Progenitor cell of endocrine pancreas (in vitro differentiated cells): ENCODE measurements at regions not wholly inside any gene's neighbourhood (a gene's known extent, or its start where the extent isn't known, plus 50 kb on each side); places are given as distances from the start of the nearest gene placed in this dataset.

Source experiments
- DNase-seq: peaks from one replicate; pipeline ENCODE4 v3.0.0; 2021; ENCODE audit warnings: low spot score; ENCODE audit not compliant: unreplicated experiment
- H3K27ac Mint-ChIP-seq: 2 replicates; pipeline ENCODE4 v1.8.0; 2021; ENCODE audit warnings: mild to moderate bottlenecking, moderate library complexity, mixed read lengths
- H3K27me3 Mint-ChIP-seq: 2 replicates; pipeline ENCODE4 v1.8.0; 2021; ENCODE audit warnings: mixed read lengths
- H3K36me3 Mint-ChIP-seq: 2 replicates; pipeline ENCODE4 v1.8.0; 2022; ENCODE audit warnings: mixed read lengths; ENCODE audit not compliant: insufficient read depth
- H3K4me1 Mint-ChIP-seq: 2 replicates; pipeline ENCODE4 v1.8.0; 2021; ENCODE audit warnings: low read depth, mixed read lengths
- H3K4me3 Mint-ChIP-seq: 2 replicates; pipeline ENCODE4 v1.8.0; 2021; ENCODE audit warnings: low read depth, mild to moderate bottlenecking, moderate library complexity, mixed read lengths
- H3K9me3 Mint-ChIP-seq: 2 replicates; pipeline ENCODE4 v1.8.0; 2021; ENCODE audit warnings: low read depth, mixed read lengths
- CTCF ChIP-seq: fragments of 200-600 bp; sonication (generic); IDR thresholded peaks from one replicate; pipeline ENCODE4 v1.5.0; 2021; ENCODE audit warnings: antibody characterized with exemption, mild to moderate bottlenecking; ENCODE audit not compliant: unreplicated experiment

GRCh38 chr16:81174644-81175324 lies 63.7 kb upstream of the BCO1 start:
- no peak for DNase-seq
- H3K27ac Mint-ChIP-seq, result no peak overlapping the region
- peaks cover 3% of the 10 kb centered on the region for H3K27me3 Mint-ChIP-seq
- no peaks in the 10 kb centered on the region for H3K9me3 Mint-ChIP-seq
- H3K4me1 Mint-ChIP-seq, result no peaks in the 10 kb centered on the region
- H3K36me3 Mint-ChIP-seq, result no peaks in the 10 kb centered on the region
- TF ChIP-seq CTCF, result no peak
- H3K4me3 Mint-ChIP-seq, result no peak overlapping the region

GRCh38 chr16:81172769-81173658 lies 65.5 kb upstream of the BCO1 start:
- no peaks in the 10 kb centered on the region for H3K9me3 Mint-ChIP-seq
- no peak for TF ChIP-seq CTCF
- H3K27me3 Mint-ChIP-seq, result peaks cover 6% of the 10 kb centered on the region
- H3K4me1 Mint-ChIP-seq, result no peaks in the 10 kb centered on the region
- no peaks in the 10 kb centered on the region for H3K36me3 Mint-ChIP-seq
- DNase-seq, result no peak
- H3K4me3 Mint-ChIP-seq, result no peak overlapping the region
- no peak overlapping the region for H3K27ac Mint-ChIP-seq

- no peak for TF ChIP-seq CTCF
- no peak overlapping the region for H3K4me3 Mint-ChIP-seq
- peak; percentile 54 for DNase-seq
- no peaks in the 10 kb centered on the region for H3K4me1 Mint-ChIP-seq
- H3K27me3 Mint-ChIP-seq, result peaks cover 11% of the 10 kb centered on the region
- no peak overlapping the region for H3K27ac Mint-ChIP-seq
- H3K36me3 Mint-ChIP-seq, result no peaks in the 10 kb centered on the region
- H3K9me3 Mint-ChIP-seq, result no peaks in the 10 kb centered on the region
These were observed 67.7 kb upstream of the BCO1 start for GRCh38 chr16:81170824-81171223.

GRCh38 chr16:81168406-81168805 lies 70.1 kb upstream of the BCO1 start:
- H3K27me3 Mint-ChIP-seq, result peaks cover 11% of the 10 kb centered on the region
- no peak for DNase-seq
- no peak overlapping the region for H3K4me3 Mint-ChIP-seq
- no peaks in the 10 kb centered on the region for H3K36me3 Mint-ChIP-seq
- no peak for TF ChIP-seq CTCF
- H3K27ac Mint-ChIP-seq, result no peak overlapping the region
- no peaks in the 10 kb centered on the region for H3K4me1 Mint-ChIP-seq
- H3K9me3 Mint-ChIP-seq, result no peaks in the 10 kb centered on the region

GRCh38 chr16:81167851-81168250 lies 70.6 kb upstream of the BCO1 start:
- no peak for TF ChIP-seq CTCF
- Mint-ChIP-seq H3K27ac (no peak overlapping the region), H3K36me3 (no peaks in the 10 kb centered on the region), H3K4me1 (no peaks in the 10 kb centered on the region), H3K27me3 (peaks cover 11% of the 10 kb centered on the region), H3K4me3 (no peak overlapping the region), H3K9me3 (no peaks in the 10 kb centered on the region)
- no peak for DNase-seq
